SJSA1 (cell line): ENCODE measurements at regions not wholly inside any gene's neighbourhood (a gene's known extent, or its start where the extent isn't known, plus 50 kb on each side); places are given as distances from the start of the nearest gene placed in this dataset.
"Not testable (repeated sequence)": the region's sequence is repeated elsewhere in the genome, so short reads cannot be mapped to it uniquely, and the experiment has no call there.

Experiments
- DNase-seq, 2 experiments: peaks; one replicate each; pipeline ENCODE4 v3.0.0-alpha.2; 2015 to 2020; ENCODE audit warnings: low spot score in 2 of 2, low read depth in 1 of 2
- H3K27ac ChIP-seq: fragments of 250-450 bp; sonication (Bioruptor Pico); 2 replicates; pipeline ENCODE4 v1.5.1; 2020; ENCODE audit warnings: mild to moderate bottlenecking, moderate library complexity
- H3K27me3 ChIP-seq: fragments of 250-450 bp; sonication (Bioruptor Pico); replicated peaks from 2 replicates; pipeline ENCODE4 v1.5.1; 2020; ENCODE audit warnings: mild to moderate bottlenecking, moderate library complexity
- H3K36me3 ChIP-seq: fragments of 250-450 bp; sonication (Bioruptor Pico); 2 replicates; pipeline ENCODE4 v1.5.1; 2020; ENCODE audit warnings: mild to moderate bottlenecking
- H3K4me1 ChIP-seq: fragments of 250-450 bp; sonication (Bioruptor Pico); replicated peaks from 2 replicates; pipeline ENCODE4 v1.6.1; 2021; ENCODE audit warnings: mild to moderate bottlenecking
- H3K4me3 ChIP-seq: fragments of 250-450 bp; sonication (Bioruptor Pico); 2 replicates; pipeline ENCODE4 v1.5.1; 2020; ENCODE audit warnings: mild to moderate bottlenecking
- H3K9me3 ChIP-seq: fragments of 250-450 bp; sonication (Bioruptor Pico); replicated peaks from 2 replicates; pipeline ENCODE4 v1.5.1; 2020; ENCODE audit warnings: mild to moderate bottlenecking

DNA sequence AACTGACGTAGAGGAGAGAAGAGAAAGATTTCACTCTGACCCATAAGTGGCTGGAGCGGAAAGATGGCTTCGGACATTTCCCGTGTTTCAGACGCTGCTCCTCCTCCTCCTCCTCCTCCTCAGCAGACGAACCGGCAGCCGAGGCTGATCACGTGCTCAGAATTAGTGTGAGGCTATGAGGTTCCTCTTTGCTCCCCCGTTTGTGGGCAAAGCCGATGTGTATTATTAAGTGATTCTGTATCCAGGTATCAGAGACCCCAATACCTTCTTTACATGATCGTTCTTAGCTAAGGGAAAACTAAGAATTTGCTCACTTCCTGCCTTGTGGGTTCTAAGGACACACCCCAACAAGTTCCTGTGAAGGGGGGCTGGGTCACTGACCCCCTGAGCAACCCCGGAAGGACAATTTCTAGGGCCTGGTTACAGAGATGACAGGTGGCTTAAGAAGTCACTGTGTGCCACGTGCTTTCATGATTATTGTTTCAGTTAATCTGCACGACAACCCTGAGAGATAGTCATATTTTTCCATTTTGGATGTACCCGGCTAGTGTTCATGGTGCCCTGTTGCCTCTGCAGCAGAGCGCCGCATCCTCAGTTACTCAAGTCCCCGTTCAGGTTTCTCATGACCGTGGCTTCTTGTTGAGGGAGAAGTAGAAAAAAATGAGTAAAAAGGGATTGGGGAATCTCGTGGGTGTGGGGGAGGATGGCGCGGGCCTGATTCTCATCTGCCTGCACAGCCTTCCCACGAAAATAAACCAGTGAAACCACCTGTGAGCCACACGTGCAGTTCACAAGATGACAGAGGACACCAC lies 671.8 kb downstream of the QKI start:
- no peaks in the 10 kb centered on the region for H3K36me3 ChIP-seq
- no peaks in the 10 kb centered on the region for H3K27me3 ChIP-seq
- no peaks in the 10 kb centered on the region for H3K9me3 ChIP-seq
- DNase-seq, result no peak
- no peaks in the 10 kb centered on the region for H3K4me1 ChIP-seq
- H3K27ac ChIP-seq, result no peak overlapping the region
- H3K4me3 ChIP-seq, result no peak overlapping the region

GRCh38 chr6:164085091-164086075 lies 670.9 kb downstream of the QKI start:
- no peaks in the 10 kb centered on the region for H3K27me3 ChIP-seq
- no peaks in the 10 kb centered on the region for H3K36me3 ChIP-seq
- no peaks in the 10 kb centered on the region for H3K9me3 ChIP-seq
- no peak overlapping the region for H3K27ac ChIP-seq
- DNase-seq, result no peak
- no peaks in the 10 kb centered on the region for H3K4me1 ChIP-seq
- H3K4me3 ChIP-seq, result no peak overlapping the region

GRCh38 chr6:164079275-164079600 lies 664.7 kb downstream of the QKI start:
- no peaks in the 10 kb centered on the region for H3K9me3 ChIP-seq
- H3K4me3 ChIP-seq, result no peak overlapping the region

GRCh38 chr6:164078532-164079274 lies 664.2 kb downstream of the QKI start:
- Histone ChIP-seq H3K27me3 (no peaks in the 10 kb centered on the region), H3K9me3 (no peaks in the 10 kb centered on the region), H3K27ac (no peak overlapping the region), H3K4me1 (no peaks in the 10 kb centered on the region), H3K36me3 (no peaks in the 10 kb centered on the region), H3K4me3 (no peak overlapping the region)
- DNase-seq, result no peak

More at GRCh38 chr6:164079275-164079600, 664.7 kb downstream of the QKI start:
- Histone ChIP-seq H3K4me1 (no peaks in the 10 kb centered on the region), H3K27me3 (no peaks in the 10 kb centered on the region), H3K36me3 (no peaks in the 10 kb centered on the region), H3K27ac (no peak overlapping the region)
- DNase-seq, result no peak

GRCh38 chr6:164076818-164077532 lies 662.5 kb downstream of the QKI start:
- not testable (repeated sequence) for H3K4me3 ChIP-seq, H3K27me3 ChIP-seq, H3K9me3 ChIP-seq, DNase-seq, H3K36me3 ChIP-seq, H3K4me1 ChIP-seq, H3K27ac ChIP-seq

DNA sequence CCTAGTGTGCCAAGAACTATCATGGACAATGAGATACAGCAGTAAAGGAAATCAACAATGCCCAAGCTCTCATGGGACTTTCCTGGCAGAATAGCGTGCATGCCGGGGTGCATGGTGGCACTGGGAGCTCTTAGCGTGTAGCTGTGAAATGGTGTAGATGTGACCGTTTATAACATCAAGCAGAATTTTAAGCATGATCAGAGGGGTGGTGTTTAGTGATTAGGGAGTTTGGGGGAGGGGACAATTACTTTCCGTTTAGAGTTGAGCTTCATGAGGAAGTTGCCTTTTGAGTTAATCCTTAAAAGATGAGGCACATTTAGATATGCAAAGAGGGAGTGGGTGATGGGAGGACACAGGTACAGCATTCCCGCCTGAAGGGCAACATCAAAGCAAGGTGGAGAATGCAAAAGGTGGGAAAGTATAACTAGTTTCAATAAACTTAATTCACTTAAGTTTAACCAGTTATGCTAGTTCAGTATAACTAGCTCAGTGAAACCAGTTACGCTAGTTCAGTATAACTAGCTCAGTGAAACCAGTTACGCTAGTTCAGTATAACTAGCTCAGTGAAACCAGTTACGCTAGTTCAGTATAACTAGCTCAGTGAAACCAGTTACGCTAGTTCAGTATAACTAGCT lies 661.6 kb downstream of the QKI start:
- Histone ChIP-seq H3K9me3 (no peaks in the 10 kb centered on the region), H3K36me3 (no peaks in the 10 kb centered on the region), H3K4me1 (no peaks in the 10 kb centered on the region), H3K27me3 (no peaks in the 10 kb centered on the region), H3K4me3 (no peak overlapping the region), H3K27ac (no peak overlapping the region)
- DNase-seq, result no peak

DNA sequence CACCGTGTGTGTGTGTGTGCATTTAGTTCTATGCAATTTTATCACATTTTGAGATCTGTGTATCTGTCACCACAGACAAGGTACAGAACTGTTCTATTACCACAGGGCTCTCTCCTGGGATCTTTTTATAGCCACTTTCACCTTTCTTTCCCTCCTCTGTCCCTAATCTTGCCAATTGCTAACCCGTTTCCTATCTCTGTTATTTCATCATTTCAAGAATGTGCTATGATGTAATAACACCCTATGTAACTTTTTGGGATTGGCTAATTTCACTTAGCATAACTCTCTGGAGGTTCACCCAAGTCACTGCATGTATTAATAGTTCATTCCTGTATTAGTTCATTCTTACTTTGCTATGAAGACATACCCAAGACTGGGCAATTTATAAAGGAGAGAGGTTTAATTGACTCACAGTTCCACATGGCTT lies 657.7 kb downstream of the QKI start:
- H3K36me3 ChIP-seq, result no peaks in the 10 kb centered on the region
- no peak for DNase-seq
- no peak overlapping the region for H3K4me3 ChIP-seq
- 0 out of 2 replicates have a peak, but pooled peaks cover 3% of the 10 kb centered on the region for H3K9me3 ChIP-seq
- H3K27me3 ChIP-seq, result no peaks in the 10 kb centered on the region
- no peaks in the 10 kb centered on the region for H3K4me1 ChIP-seq
- H3K27ac ChIP-seq, result no peak overlapping the region

DNA sequence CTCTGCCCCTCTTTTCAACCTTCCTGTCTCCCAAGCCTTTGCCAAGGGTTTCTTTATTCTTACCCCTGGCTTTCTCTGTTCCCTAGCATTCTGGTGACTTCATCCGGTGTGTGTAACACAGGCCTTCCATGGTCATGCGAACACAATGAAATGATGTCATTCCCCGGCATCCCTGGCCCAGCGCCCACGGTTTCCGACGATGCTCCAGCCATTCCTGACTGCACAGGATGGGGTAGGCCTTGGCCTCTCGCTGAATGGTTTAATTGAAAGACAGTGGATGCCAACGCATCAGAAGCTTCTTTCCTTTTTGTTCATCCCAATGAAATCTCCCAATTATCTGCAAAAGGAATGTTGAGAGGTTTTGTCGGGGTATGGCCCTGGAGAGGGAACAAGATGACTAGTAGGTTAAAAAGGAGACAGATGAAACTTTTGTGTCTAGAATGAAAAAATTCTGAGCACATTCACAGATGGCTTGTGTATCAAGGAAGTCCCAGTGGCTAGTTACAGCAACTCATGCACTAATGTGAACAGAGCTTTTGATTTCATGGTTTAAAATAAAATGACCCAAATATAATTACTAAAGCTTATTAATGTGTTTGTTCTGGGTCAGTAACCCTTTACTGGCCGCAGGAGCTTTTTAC lies 655.0 kb downstream of the QKI start:
- H3K27me3 ChIP-seq, result no peaks in the 10 kb centered on the region
- no peaks in the 10 kb centered on the region for H3K36me3 ChIP-seq
- H3K4me1 ChIP-seq, result no peaks in the 10 kb centered on the region
- 0 out of 2 replicates have a peak, but pooled peaks cover 3% of the 10 kb centered on the region for H3K9me3 ChIP-seq
- H3K27ac ChIP-seq, result no peak overlapping the region
- DNase-seq, result no peak
- no peak overlapping the region for H3K4me3 ChIP-seq

- H3K36me3 ChIP-seq, result no peaks in the 10 kb centered on the region
- H3K9me3 ChIP-seq, result 0 out of 2 replicates have a peak, but pooled peaks cover 3% of the 10 kb centered on the region
- no peaks in the 10 kb centered on the region for H3K27me3 ChIP-seq
- H3K4me1 ChIP-seq, result no peaks in the 10 kb centered on the region
- no peak overlapping the region for H3K4me3 ChIP-seq
- H3K27ac ChIP-seq, result no peak overlapping the region
- DNase-seq, result no peak
Measured at GRCh38 chr6:164068527-164068926, 654.0 kb downstream of the QKI start.

- H3K36me3 ChIP-seq, result no peaks in the 10 kb centered on the region
Measured at GRCh38 chr6:164066766-164067165, 652.2 kb downstream of the QKI start.

DNA sequence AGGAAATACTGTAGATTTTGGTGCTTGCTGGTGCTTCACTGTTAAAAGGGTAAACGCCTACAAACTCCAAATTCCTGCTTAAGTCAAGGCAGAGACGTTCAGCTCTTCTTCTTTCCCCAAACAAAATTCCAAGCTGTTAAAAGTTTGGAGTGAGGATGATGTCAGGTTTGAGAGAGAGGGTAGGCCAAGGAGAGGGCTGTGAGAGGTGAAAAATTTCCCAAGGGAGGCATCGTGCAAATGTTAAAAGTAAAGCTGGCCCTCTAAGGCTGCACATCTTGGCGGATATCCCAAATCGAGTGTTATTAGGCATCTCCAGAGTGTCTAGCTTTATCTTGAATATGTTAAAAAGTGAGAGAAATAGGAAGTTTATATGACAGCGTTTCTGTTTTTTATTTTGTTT lies 651.8 kb downstream of the QKI start:
- Histone ChIP-seq H3K36me3 (no peaks in the 10 kb centered on the region), H3K27ac (no peak overlapping the region), H3K27me3 (no peaks in the 10 kb centered on the region), H3K4me1 (no peaks in the 10 kb centered on the region), H3K4me3 (no peak overlapping the region), H3K9me3 (0 out of 2 replicates have a peak, but pooled peaks cover 3% of the 10 kb centered on the region)
- no peak for DNase-seq

More at GRCh38 chr6:164066766-164067165, 652.2 kb downstream of the QKI start:
- H3K4me3 ChIP-seq, result no peak overlapping the region
- 0 out of 2 replicates have a peak, but pooled peaks cover 3% of the 10 kb centered on the region for H3K9me3 ChIP-seq
- H3K4me1 ChIP-seq, result no peaks in the 10 kb centered on the region
- no peak overlapping the region for H3K27ac ChIP-seq
- DNase-seq, result no peak
- H3K27me3 ChIP-seq, result no peaks in the 10 kb centered on the region

GRCh38 chr6:164063346-164063745 lies 648.8 kb downstream of the QKI start:
- no peaks in the 10 kb centered on the region for H3K4me1 ChIP-seq
- 0 out of 2 replicates have a peak, but pooled peaks cover 3% of the 10 kb centered on the region for H3K9me3 ChIP-seq
- H3K27ac ChIP-seq, result no peak overlapping the region
- DNase-seq, result no peak
- H3K4me3 ChIP-seq, result no peak overlapping the region
- H3K36me3 ChIP-seq, result no peaks in the 10 kb centered on the region
- H3K27me3 ChIP-seq, result no peaks in the 10 kb centered on the region
